GM21381 (cell line): ENCODE measurements at regions not wholly inside any gene's neighbourhood (a gene's known extent, or its start where the extent isn't known, plus 50 kb on each side); places are given as distances from the start of the nearest gene placed in this dataset.

Experiments used
- ATAC-seq: cut with Tn5 transposase; IDR thresholded peaks from one replicate; pipeline ENCODE4 v1.9.1; 2021; ENCODE audit warnings: mild to moderate bottlenecking, moderate library complexity; ENCODE audit not compliant: unreplicated experiment

DNA sequence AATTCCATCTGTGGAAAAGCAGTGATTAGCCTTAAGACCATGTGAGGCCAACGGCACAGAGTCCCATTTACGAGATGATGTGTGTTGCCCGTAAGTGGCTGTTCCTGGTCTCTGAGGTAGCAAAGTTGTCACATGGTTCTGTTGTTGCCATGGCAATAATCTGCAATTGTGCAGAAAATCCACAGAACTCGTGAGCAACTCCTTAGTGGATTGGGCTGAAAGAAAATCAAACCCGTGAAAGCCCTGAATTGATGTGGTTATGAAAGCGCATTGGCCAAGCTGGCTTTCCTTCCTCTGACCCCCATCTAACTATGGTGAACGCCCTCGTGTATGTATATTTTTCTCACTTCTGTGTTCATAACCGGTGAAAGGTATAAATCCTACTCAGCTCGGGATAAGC, 614.7 kb downstream of the EBF1 start:
- no peak for ATAC-seq

DNA sequence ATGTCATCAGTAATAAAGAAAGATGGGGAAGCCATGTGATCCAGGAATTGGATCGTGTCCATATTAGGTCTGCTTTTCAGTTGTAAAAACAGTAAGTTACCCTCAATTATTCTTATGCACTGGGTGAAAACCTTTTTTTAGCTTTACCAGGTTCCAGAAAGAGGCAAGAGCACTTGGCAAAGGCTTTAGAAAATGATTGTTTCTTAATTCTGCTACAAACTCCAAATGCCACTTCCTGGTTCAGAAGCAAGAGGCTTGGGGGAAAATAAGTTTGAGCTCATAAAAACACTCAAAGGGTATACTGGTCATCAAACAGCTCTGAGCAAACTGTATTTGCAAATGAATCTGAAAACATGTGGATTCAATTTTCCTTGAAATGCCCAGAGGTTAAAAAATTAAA, 615.6 kb downstream of the EBF1 start:
- no peak for ATAC-seq

DNA sequence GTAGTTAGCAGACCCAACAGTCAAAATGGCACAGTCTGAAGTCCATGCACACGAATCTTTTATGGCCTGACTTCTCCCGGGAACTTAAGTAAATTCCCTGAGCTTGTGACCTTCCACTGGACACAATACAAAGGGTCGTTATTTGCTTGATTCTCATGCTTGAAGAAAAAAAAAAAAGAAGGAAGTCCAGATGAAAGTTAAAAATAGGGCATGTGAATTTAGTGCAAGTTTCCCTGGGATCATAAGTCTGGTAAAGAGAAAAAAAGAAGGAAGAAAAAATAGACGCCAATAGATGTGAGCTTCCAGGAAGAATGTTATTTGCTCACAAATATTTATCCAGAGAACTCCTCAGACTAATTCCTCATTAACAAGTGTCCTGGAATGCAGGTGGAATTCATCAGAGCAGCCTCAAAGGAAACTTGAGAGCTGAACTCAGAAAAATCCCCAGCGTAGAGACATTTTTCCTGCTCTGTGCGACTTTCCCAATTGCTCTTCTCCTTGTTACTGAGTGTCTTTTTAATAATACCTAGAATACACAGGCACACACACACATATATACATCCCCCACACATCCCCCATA, 616.3 kb downstream of the EBF1 start:
- no peak for ATAC-seq

DNA sequence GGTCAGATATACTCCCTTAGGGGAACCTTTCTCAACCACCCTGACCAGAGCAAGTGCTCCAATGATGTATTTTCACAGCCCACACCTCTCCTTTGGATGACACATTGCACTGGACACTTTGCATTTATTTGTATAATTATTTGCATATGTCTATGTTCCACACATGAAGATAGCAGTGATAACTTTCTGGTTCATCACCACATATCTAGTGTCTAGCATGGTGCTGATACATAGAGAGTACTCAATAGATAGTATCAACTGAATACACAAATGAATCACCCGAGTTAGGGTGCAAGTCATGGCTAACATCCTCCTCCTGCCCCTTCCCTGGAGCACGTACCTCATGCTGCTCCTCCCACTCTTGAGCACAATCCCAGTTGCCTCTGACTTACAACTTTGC, 617.6 kb downstream of the EBF1 start:
- ATAC-seq = no peak

DNA sequence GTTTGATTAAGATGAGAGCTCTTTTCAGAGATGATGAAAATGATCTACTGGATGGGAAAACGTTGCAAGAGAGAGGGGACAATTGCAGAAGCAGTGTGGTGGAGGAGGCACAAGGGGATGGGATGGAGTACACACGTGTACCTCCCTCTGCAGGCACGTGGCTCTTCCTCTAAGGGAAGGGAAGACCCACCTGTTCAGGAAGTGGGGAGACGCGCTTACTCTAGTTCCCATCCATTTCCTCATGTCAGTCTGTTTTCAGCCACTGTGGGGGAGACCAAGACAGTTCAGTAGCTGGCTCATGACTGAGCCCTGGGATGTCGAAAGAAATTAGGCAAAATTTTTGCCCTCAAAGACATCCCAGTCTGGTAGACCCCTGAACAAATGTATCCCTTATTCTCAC, 619.2 kb upstream of the CLINT1 start:
- no peak for ATAC-seq

DNA sequence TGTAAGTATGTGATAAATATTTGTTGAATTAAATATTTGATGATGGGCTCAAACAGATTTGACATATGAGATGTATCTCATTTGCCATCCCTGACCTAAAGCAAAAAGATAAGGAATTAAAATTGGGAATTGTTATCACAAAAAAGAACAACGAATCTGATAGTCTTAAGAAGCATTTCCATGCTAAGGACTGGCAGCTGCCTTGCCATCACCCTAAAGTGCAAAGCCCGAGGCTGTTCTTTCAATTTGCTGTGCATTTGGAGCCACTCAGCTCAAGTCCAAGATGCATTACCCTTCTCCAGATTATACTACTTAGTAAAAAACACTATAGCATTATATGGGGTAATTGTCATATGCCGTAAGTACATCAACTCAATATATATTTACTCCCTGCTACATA, 618.3 kb upstream of the CLINT1 start:
- ATAC-seq = no peak

DNA sequence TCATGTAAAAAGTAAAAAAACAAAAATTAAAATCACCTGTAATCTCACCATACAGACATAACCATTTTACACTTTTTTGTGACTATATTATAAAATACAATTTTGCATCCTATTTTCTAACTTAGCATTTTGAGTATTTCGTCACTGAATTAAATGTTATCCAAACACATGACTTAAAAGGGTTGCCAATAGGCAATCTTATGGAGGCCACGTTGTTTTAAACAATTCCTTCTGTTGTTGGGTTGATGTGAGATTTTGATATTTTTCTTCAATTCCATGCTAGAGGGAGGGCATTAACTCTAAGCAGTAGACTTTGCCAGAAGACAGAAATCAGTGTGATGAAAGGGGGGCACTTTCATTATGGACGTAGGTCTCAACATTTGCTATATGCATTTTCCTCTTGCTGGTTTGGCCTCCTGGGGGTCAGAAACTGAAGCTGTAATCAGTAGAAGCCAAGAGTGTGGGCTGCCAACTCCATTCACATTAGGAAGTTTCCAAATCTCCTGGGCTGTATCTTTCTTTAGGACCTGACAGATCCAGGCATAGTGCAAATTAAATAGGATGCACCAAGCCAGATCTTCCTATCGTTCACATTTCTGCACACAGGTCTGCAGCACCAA, 614.2 kb upstream of the CLINT1 start:
- no peak for ATAC-seq

DNA sequence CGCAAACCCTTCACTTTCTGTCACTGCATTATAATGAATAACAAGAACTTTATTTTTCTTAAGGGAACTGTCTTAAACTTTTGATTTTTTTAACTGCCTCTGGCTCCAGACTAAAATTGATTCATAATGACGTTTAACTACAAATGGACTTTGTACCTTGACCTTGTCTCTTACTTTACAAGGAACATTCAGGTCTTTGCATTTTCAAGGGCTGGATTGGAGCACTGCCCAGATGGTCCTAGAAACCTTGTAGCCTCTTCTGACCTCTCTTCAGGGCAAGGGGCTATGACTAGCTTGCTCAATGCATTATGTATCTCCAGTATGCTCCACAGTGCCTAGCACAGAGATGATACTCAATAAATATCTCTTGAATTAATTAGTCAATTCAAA, 612.6 kb upstream of the CLINT1 start:
- ATAC-seq = no peak

DNA sequence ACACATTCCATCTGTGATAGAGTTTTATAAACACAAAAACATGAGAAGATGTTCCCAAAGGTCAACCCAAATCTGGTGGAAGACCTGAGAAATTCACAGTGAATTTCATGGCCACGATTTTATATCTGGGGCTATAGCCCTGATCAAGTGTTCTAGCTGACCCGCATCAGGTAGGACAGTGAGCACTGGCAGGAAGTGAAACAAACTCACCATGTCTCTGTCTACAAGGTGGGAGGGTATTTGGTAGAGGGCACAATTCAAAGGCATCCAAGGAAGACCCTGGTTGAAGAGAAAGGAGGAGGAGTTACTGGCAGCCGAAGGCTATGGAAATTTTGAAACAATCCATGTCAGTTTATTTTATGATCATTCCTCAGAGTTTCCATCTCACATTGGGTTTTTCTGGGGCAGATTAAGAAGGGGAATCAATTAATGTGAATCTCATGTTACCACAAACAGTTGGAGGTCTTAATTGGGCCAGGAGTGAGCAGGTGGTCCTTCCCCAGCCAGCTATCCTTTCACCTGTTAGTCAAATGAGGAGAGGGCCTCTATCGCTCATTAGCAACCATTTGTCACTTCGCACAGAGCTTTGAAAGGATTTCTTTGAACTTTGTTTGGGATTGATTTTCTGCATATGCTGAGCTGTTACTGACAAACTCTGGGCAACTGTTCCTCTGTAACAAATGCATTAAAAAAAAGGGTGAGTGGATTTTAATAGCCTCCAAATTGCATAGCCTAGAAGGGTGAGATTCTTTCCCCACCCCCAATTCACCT, 612.0 kb upstream of the CLINT1 start:
- ATAC-seq = no peak

DNA sequence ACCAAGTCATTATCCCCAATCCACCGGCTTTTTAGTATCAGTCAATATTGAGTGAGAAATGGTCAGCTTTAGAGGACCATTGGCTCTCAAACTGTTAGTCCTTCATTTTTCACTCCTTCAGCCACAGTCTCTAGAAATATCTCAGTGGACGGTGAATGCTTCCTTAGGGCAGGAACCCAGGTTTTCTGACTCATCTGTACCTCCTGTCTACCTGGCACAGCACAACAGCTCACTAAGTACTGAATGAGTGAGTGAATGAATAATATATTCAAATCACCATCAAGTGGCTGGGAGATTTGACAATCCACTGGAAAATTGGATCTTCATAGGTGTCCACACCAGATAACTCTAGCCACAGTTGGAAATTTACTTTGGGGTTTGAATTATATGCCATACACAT, 609.5 kb upstream of the CLINT1 start:
- no peak for ATAC-seq

DNA sequence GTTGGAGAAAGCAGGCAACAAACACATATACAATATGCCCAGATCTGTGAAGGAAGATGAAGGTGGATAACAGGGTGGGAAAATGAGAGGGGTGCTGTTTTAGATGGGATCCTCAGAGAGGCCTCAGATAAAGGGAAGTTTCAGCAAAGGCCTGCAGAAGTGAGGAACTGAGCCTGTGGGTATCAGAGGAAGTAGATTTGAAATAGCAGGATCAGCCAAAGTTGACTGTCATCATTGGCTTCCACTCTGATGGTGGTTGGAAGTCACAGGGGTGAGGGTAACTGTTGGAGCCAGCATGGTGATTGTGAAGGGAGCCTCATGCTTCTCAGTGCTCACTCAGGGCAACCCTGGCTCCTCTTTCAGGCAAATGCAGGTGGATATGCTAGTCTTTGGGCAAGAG, 607.2 kb upstream of the CLINT1 start:
- no peak for ATAC-seq

DNA sequence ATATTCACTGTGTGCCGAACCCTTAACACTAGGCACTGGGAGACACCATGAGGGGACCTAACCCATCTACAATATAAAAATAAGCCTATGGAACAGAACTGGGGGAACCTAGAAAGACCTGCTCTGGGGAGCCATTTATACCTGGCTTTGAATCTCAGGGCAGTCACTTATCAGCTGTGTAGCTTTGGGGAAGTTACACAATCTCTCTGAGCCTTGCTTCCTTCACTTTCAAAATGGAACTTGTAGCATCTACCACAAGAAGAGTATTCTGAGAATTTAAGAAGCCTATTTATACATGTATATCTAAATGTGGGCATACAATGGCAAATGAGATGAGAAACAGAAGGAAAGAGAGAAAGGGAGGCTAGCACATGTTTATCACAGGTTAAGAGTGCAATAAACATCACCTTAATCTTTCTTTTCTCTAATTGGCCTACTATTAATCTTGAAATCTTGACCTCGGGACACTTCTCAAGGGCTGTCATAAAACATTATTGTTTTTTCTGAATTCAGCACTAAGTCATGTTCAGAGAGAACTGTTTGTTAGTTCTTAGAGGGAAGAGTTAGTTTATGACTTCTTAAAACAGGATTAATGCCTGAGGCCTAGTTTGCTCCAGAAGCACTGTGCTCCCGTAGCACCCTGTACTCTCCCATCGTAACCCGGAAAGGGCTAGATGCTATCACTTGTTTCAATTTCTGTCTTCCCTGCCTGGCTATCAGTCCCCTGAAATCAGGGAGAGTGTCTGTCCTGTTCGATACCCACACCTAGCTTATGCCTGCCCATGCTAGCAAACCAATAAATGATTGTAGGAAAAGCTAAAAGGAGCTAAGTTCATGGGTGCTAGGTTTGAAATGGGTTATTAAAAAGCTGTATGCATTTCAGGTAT, 606.4 kb upstream of the CLINT1 start:
- ATAC-seq = no peak

DNA sequence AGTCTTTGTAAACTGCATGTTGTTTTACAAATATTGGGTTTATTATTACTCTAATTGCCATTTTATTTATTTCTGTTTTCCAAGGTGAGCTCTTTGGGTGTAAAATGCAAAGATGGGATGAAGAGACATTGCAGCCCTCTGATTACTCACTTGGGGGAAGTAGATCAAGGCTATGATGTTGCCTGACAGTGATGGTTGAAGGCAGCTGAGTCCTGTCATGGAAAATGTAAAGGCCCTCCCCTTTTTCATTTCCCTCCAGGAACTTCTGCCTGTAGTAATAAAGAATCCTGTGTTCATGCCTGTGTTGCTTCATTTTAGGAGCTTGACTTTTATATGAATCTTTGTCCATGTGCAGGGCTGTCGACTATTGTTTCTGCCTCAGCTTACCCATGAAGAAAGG, 605.4 kb upstream of the CLINT1 start:
- no peak for ATAC-seq

DNA sequence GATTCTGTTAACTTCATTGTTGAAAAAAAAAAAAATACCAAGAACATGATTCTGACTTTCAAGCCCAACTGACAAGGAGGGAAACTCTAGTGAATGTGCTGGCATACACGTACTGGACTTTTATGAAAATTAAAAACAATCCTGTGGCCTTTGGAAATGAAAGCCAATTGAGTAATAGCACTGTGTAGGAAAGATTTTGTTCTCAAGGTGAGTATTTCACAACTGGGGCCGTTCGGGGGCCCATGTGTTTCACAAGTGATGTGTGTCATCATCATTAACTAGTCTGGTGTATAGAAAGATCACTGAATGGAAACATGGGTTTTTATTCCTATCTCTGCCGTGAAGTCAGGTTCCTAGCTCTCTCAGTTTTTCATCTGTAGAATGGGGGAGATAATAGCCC, 605.0 kb upstream of the CLINT1 start:
- no peak for ATAC-seq

DNA sequence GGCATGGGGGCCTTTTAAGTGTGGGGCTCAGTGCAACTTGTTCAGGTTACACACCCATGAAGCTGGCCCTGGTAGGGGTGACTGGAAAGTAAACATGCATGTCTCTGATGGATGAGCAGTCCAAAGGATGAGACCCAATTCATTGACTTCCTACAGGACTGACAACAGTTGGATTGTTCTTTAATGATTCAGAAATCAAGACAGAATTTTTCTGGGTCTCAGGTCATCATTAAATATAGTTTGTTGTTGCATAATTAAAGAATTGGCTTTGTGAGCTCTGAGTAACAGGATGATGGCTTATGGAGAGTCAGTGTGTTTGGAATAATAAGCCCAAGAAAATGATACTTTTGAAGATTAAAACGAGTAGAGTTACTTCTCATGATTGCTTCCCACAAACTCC, 604.2 kb upstream of the CLINT1 start:
- no peak for ATAC-seq

DNA sequence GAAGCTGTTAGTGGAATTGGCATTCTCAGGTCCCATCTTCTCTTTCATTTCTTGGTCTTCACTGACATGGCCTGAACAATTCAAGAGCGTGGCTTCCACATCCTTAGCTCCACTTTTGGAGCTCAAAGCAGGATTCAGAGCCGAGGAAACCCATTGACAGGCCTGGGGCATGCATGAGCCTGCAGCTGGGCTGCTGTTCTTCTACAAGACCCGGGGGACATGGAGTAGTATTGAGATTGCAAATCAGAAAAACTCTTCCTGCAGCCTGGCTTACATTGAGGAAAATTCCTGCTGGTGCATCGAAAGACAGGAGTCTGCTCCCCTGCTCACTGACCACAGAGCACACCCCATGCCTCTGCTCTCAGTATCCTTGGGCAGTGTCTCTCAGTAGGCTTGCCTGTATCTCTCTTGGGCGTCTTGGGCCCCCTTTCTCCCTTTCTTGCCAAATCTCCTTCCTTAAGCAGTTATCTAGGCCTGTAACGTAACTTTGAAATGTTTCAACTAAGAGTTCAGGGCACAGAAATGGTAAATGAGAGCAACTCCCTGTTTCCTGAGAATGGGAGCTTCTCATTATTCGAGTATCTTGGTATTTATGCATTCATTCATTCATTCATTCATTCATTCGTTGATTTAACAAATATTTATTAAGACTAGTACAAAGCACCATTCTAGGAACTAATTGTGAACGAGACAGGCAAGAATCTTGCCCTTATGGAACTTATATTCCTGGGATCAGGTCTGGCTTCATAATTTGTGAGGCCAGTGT, 603.6 kb upstream of the CLINT1 start:
- ATAC-seq = no peak

DNA sequence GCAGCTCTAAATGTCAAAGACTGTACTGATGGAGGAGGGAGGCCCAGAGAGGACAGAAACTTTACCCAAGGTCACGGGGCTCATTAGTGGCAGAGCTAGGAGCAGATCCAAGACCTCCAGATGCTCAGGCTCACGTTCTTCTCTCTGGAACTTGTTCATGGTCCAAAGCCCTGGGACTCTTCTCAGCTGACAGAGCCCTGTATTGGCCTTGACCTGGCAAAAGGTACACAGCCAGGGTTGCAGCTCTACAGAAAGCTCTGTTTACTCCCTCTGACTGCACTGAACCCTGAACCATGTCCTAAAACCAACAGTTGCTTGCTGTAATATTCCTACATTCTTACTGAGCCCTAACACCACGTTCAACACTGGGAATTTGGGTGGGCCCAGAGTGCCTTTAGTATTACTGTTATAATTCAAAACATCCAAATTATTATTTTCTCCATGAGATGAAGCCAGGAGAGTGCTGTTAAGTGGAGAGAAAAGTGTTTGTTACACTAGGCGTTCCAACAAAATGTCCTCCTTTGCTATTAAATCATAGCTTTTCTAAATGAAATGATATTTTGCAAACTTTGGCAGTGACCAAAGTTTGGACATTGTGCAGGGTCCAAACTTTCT, 602.4 kb upstream of the CLINT1 start:
- ATAC-seq = no peak

DNA sequence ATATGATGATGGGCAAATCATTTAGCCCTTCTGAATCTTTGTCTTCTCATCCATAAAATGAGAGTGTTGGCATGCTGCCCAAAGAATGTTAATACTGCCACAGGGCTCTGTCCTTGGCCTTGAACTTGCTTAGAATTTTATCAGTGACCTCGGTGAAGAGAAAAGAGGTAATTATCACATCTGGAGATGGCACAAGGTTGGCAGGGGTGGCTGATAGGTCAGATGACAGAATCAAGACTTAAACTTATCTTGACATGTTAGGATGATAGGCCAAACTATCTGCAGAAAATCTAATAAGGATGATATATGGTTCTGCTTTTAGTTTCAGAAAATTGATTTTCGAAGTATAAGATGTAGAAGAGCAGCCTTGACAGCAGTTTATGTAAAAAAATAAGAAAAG, 599.1 kb upstream of the CLINT1 start:
- no peak for ATAC-seq

DNA sequence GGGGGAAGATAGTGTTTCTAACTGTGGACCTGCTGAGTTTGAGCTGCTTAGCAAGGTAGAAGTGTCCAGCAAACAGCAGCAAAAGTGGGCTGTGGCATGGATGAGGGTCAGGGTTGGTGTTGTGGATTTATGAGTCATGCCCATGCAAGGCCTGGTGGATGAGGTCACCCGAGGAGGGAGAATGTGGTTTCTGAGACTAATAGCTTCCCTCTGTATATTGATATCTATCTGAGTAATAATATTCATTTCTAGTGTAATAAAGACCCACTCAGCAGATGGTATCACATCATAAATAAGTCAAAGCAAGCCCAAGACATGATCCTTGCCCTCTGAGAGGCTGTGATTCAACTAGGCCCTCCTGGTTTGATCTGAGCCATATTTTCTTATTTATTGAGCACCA, 597.8 kb upstream of the CLINT1 start:
- ATAC-seq = no peak

DNA sequence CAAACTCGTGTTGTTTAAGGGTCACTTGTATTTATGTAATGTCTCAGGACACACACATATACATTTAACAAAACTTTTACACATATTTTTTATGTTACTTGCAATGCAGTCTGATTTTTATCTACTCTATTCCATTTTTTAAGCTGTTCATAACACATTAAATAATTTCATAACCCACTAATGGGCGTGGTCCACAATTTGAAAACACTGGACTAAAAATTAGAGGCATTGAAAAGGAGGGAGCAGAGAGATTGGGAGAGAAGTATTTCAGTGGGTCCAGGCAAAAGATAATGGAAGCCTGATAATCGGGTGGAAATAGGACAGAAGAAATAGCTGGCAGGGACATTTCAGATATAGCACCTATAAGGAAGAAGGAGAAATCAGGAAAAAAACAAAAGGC, 597.3 kb upstream of the CLINT1 start:
- ATAC-seq = no peak
